IMR-90 (cell line): ENCODE measurements at regions not wholly inside any gene's neighbourhood (a gene's known extent, or its start where the extent isn't known, plus 50 kb on each side); places are given as distances from the start of the nearest gene placed in this dataset.

Experiments used
- ATAC-seq: fragments of 200-7000 bp; cut with Tn5 transposase; 2 replicates; pipeline ENCODE4 v1.9.1; 2020; ENCODE audit warnings: low read depth, mild to moderate bottlenecking, moderate library complexity
- BruUV-seq: library from RNA; stranded (reverse); fragments of 400-500 nt; replicated peaks from 2 replicates; lab custom pipeline; 2021; lab: Mats Ljungman, UMichigan
- CTCF ChIA-PET: fragments of 300-600 bp; formaldehyde crosslinking; extraction: SDS; loops from one replicate; lab custom pipeline; 2021; ENCODE audit warnings: antibody characterized with exemption; lab: Yijun Ruan, JAX
- POLR2A ChIA-PET: fragments of 300-600 bp; sonication (Branson Sonifier 250); formaldehyde crosslinking; loops from one replicate; lab custom pipeline; 2022; ENCODE audit warnings: antibody characterized with exemption; ENCODE audit not compliant: unreplicated experiment; lab: Charles Lee
- DNase-seq: peaks from one replicate; pipeline ENCODE4 v3.0.0; 2013
- H2AFZ ChIP-seq: replicated peaks from 2 replicates; pipeline ENCODE3; 2013; ENCODE audit warnings: low read length, mild to moderate bottlenecking; ENCODE audit not compliant: poor library complexity
- H2AK5ac ChIP-seq: 2 replicates; pipeline ENCODE4 v1.6.1; 2013; ENCODE audit warnings: low read depth, low read length, inconsistent platforms
- H2AK9ac ChIP-seq: replicated peaks from 2 replicates; pipeline ENCODE3; 2013; ENCODE audit warnings: mild to moderate bottlenecking, low read depth, low read length, moderate library complexity; ENCODE audit not compliant: poor library complexity
- H2BK120ac ChIP-seq: 2 replicates; pipeline ENCODE4 v1.6.1; 2013; ENCODE audit warnings: low read depth, low read length, inconsistent platforms
- H2BK15ac ChIP-seq: 3 replicates; pipeline ENCODE4 v1.6.1; 2013; ENCODE audit warnings: low read depth, low read length, inconsistent platforms
- H2BK20ac ChIP-seq: 2 replicates; pipeline ENCODE4 v1.6.1; 2013; ENCODE audit warnings: low read depth, mild to moderate bottlenecking, inconsistent platforms, low read length, moderate library complexity
- H2BK5ac ChIP-seq: 2 replicates; pipeline ENCODE4 v1.6.1; 2013; ENCODE audit warnings: mild to moderate bottlenecking, low read depth, low read length, inconsistent platforms; ENCODE audit not compliant: poor library complexity, severe bottlenecking
- H3K14ac ChIP-seq: replicated peaks from 2 replicates; pipeline ENCODE4 v1.6.1; 2013; ENCODE audit warnings: low read depth, low read length, inconsistent platforms
- H3K18ac ChIP-seq: 2 replicates; pipeline ENCODE4 v1.6.1; 2013; ENCODE audit warnings: low read depth, low read length, control low read depth
- H3K23ac ChIP-seq: 2 replicates; pipeline ENCODE4 v1.6.1; 2013; ENCODE audit warnings: low read depth, low read length, inconsistent platforms
- H3K27ac ChIP-seq: 2 replicates; pipeline ENCODE4 v1.5.1; 2013; ENCODE audit warnings: mild to moderate bottlenecking, control low read depth, low read length; ENCODE audit not compliant: insufficient read depth
- H3K27me3 ChIP-seq: 2 replicates; pipeline ENCODE4 v1.6.1; 2013; ENCODE audit warnings: low read length; ENCODE audit not compliant: control insufficient read depth, insufficient read depth
- H3K36me3 ChIP-seq: 2 replicates; pipeline ENCODE4 v1.6.1; 2013; ENCODE audit warnings: low read length, mixed read lengths; ENCODE audit not compliant: control insufficient read depth, insufficient read depth
- H3K4ac ChIP-seq: 2 replicates; pipeline ENCODE4 v1.6.1; 2013; ENCODE audit warnings: low read depth, low read length, inconsistent platforms
- H3K4me1 ChIP-seq: 2 replicates; pipeline ENCODE4 v1.6.1; 2013; ENCODE audit warnings: low read length, mixed read lengths; ENCODE audit not compliant: control insufficient read depth, insufficient read depth
- H3K4me2 ChIP-seq: 2 replicates; pipeline ENCODE4 v1.6.1; 2013; ENCODE audit warnings: low read depth, mild to moderate bottlenecking, control low read depth, low read length, moderate library complexity
- H3K4me3 ChIP-seq: 2 replicates; pipeline ENCODE4 v1.5.1; 2013; ENCODE audit warnings: low read depth, mild to moderate bottlenecking, control low read depth, low read length, moderate library complexity; ENCODE audit not compliant: insufficient read depth
- H3K56ac ChIP-seq: 2 replicates; pipeline ENCODE4 v1.6.1; 2013; ENCODE audit warnings: low read length, inconsistent platforms; ENCODE audit not compliant: insufficient read depth; ENCODE audit errors: extremely low read depth
- H3K79me1 ChIP-seq, 2 experiments: 2 replicates each; pipeline ENCODE4 v1.6.1; 2013; ENCODE audit warnings: low read length in 2 of 2, inconsistent platforms in 1 of 2, low read depth in 1 of 2
- H3K9ac ChIP-seq: 2 replicates; pipeline ENCODE4 v1.6.1; 2013; ENCODE audit warnings: low read depth, low read length, control low read depth
- H3K9me1 ChIP-seq: 2 replicates; pipeline ENCODE4 v1.6.1; 2013; ENCODE audit warnings: low read length, inconsistent platforms; ENCODE audit not compliant: insufficient read depth
- H3K9me3 ChIP-seq: 2 replicates; pipeline ENCODE4 v1.6.1; 2013; ENCODE audit warnings: low read length; ENCODE audit not compliant: control insufficient read depth, insufficient read depth
- H4K20me1 ChIP-seq: 2 replicates; pipeline ENCODE4 v1.6.1; 2013; ENCODE audit warnings: low read length, inconsistent platforms; ENCODE audit not compliant: insufficient read depth
- H4K5ac ChIP-seq: 2 replicates; pipeline ENCODE4 v1.6.1; 2013; ENCODE audit warnings: mild to moderate bottlenecking, low read depth, low read length, control low read depth
- H4K8ac ChIP-seq, 2 experiments: 2 replicates each; pipeline ENCODE4 v1.6.1; 2013; ENCODE audit warnings: low read depth in 2 of 2, low read length in 2 of 2, control low read depth in 1 of 2, inconsistent platforms in 1 of 2
- H4K91ac ChIP-seq: 2 replicates; pipeline ENCODE4 v1.6.1; 2013; ENCODE audit warnings: low read depth, low read length, inconsistent platforms; ENCODE audit not compliant: insufficient read depth
- BHLHE40 ChIP-seq: fragments of 150-350 bp; IDR thresholded peaks from 2 replicates; pipeline ENCODE4 v1.6.1; 2016; ENCODE audit warnings: mild to moderate bottlenecking, low read depth, low read length
- CHD1 ChIP-seq: IDR thresholded peaks from 2 replicates; pipeline ENCODE4 v1.6.1; 2012; ENCODE audit warnings: low read depth, low read length, improper control_type of control experiment
- MAZ ChIP-seq: IDR thresholded peaks from 2 replicates; pipeline ENCODE4 v1.6.1; 2012; ENCODE audit warnings: low read depth, mild to moderate bottlenecking, low read length, improper control_type of control experiment, moderate library complexity, borderline replicate concordance
- MXI1 ChIP-seq: IDR thresholded peaks from 2 replicates; pipeline ENCODE4 v1.6.1; 2012; ENCODE audit warnings: low read depth, mild to moderate bottlenecking, low read length, moderate library complexity, borderline replicate concordance
- NFE2L2 ChIP-seq: fragments of 150-350 bp; IDR thresholded peaks from 2 replicates; pipeline ENCODE4 v1.6.1; 2016; ENCODE audit warnings: low read depth, mild to moderate bottlenecking, low read length
- POLR2A ChIP-seq: IDR thresholded peaks from 2 replicates; pipeline ENCODE4 v1.6.1; 2012; ENCODE audit warnings: mild to moderate bottlenecking, low read depth, low read length
- RCOR1 ChIP-seq: IDR thresholded peaks from 2 replicates; pipeline ENCODE4 v1.6.1; 2012; ENCODE audit warnings: mild to moderate bottlenecking, low read length, improper control_type of control experiment; ENCODE audit not compliant: insufficient replicate concordance
- RFX5 ChIP-seq: IDR thresholded peaks from 2 replicates; pipeline ENCODE4 v1.8.0; 2012; ENCODE audit warnings: low read depth, mild to moderate bottlenecking, low read length, moderate library complexity
- USF2 ChIP-seq: fragments of 150-350 bp; IDR thresholded peaks from 2 replicates; pipeline ENCODE4 v1.6.1; 2017; ENCODE audit warnings: mild to moderate bottlenecking, antibody characterized with exemption, low read length, low read depth
- WGBS, 2 experiments: methylation state at CpG; one replicate each; pipeline versions ENCODE4 v1.1.5 to v1.1.7; 2013; ENCODE audit warnings: missing lambda C conversion rate in 2 of 2; ENCODE audit not compliant: insufficient read length in 1 of 2; ENCODE audit errors: extremely low coverage in 2 of 2; 5-methylcytosine and 5-hydroxymethylcytosine counted together
- dilution Hi-C: fragments of 300-500 bp; cut with HindIII; formaldehyde crosslinking; loops from one replicate; pipeline ENCODE4 v1.14.3; 2018; ENCODE audit warnings: low sequenced_read_pairs; ENCODE audit not compliant: unreplicated experiment
- in situ Hi-C: fragments of 300-500 bp; cut with MboI; formaldehyde crosslinking; loops from 3 replicates; pipeline ENCODE4 v1.14.3; 2019; ENCODE audit warnings: low sequenced_read_pairs, inconsistent platforms, mixed read lengths
- intact Hi-C: fragments of 100-400 bp; cut with micrococcal nuclease; formaldehyde crosslinking; loops from 2 replicates; pipeline ENCODE4 v1.10.0; 2022
- TF ChIP-seq, protein P1 (sequence below): fragments of 150-350 bp; IDR thresholded peaks from 2 replicates; pipeline ENCODE4 v1.6.1; 2016; ENCODE audit warnings: low read depth, mild to moderate bottlenecking, low read length, moderate library complexity, borderline replicate concordance
- TF ChIP-seq, protein P2 (sequence below): conservative IDR thresholded peaks from 2 replicates; pipeline ENCODE4 v1.5.1; 2012; ENCODE audit warnings: mild to moderate bottlenecking, low read depth, low read length, improper control_type of control experiment

- dilution Hi-C loops: no loop called here
- H2BK120ac ChIP-seq: no peak overlapping the region
- H2BK15ac ChIP-seq: no peak overlapping the region
- H3K9me3 ChIP-seq: peaks cover 4% of the 10 kb centered on the region
- H2AK9ac ChIP-seq: no peak overlapping the region
- WGBS, 2 experiments: no CpG with 5 or more reads among the region's 2 CpGs
- no peak overlapping the region for H3K9ac ChIP-seq
- H2BK20ac ChIP-seq: no peak overlapping the region
- no peak overlapping the region for H4K91ac ChIP-seq
- H3K4ac ChIP-seq: no peak overlapping the region
- H2AK5ac ChIP-seq: no peak overlapping the region
- no peak overlapping the region for H3K14ac ChIP-seq
- H4K20me1 ChIP-seq: no peaks in the 10 kb centered on the region
- in situ Hi-C loops: no loop called here
- no peak overlapping the region for H3K23ac ChIP-seq
- DNase-seq (no peak), ATAC-seq (no peak)
- ChIA-PET POLR2A (no interaction called here), CTCF (no interaction called here)
- H2BK5ac ChIP-seq: no peak overlapping the region
- no peak overlapping the region for H3K4me2 ChIP-seq
- no peak overlapping the region for H3K56ac ChIP-seq
- no peaks in the 10 kb centered on the region for H3K36me3 ChIP-seq
- no peak overlapping the region for H4K8ac ChIP-seq
- no peaks in the 10 kb centered on the region for H3K4me1 ChIP-seq
- no peak overlapping the region for H2AFZ ChIP-seq
- no peak for TF ChIP-seq RFX5
- TF ChIP-seq RCOR1: no peak
- TF ChIP-seq NFE2L2: no peak
- TF ChIP-seq USF2: no peak
- TF ChIP-seq, protein P1, sequence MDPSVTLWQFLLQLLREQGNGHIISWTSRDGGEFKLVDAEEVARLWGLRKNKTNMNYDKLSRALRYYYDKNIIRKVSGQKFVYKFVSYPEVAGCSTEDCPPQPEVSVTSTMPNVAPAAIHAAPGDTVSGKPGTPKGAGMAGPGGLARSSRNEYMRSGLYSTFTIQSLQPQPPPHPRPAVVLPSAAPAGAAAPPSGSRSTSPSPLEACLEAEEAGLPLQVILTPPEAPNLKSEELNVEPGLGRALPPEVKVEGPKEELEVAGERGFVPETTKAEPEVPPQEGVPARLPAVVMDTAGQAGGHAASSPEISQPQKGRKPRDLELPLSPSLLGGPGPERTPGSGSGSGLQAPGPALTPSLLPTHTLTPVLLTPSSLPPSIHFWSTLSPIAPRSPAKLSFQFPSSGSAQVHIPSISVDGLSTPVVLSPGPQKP: no peak
- TF ChIP-seq POLR2A: no peak
- no peak for TF ChIP-seq CHD1
- no peak for TF ChIP-seq BHLHE40
- no peak for TF ChIP-seq MAZ
- TF ChIP-seq, protein P2, sequence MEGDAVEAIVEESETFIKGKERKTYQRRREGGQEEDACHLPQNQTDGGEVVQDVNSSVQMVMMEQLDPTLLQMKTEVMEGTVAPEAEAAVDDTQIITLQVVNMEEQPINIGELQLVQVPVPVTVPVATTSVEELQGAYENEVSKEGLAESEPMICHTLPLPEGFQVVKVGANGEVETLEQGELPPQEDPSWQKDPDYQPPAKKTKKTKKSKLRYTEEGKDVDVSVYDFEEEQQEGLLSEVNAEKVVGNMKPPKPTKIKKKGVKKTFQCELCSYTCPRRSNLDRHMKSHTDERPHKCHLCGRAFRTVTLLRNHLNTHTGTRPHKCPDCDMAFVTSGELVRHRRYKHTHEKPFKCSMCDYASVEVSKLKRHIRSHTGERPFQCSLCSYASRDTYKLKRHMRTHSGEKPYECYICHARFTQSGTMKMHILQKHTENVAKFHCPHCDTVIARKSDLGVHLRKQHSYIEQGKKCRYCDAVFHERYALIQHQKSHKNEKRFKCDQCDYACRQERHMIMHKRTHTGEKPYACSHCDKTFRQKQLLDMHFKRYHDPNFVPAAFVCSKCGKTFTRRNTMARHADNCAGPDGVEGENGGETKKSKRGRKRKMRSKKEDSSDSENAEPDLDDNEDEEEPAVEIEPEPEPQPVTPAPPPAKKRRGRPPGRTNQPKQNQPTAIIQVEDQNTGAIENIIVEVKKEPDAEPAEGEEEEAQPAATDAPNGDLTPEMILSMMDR: no peak
- no peak for TF ChIP-seq MXI1
- no peak overlapping the region for H3K27ac ChIP-seq
- intact Hi-C loops: no loop called here
- no peaks in the 10 kb centered on the region for H3K9me1 ChIP-seq
- H3K27me3 ChIP-seq: no peaks in the 10 kb centered on the region
- no peak overlapping the region for H3K18ac ChIP-seq
- H3K79me1 ChIP-seq: no peaks in the 10 kb centered on the region
- no peak overlapping the region for H3K4me3 ChIP-seq
- no peak overlapping the region for H4K5ac ChIP-seq
- no TSS peak for BruUV-seq
These were observed 1281.7 kb upstream of the CELF4 start for GRCh38 chr18:38847326-38847725.
